Endothelial cell of hepatic sinusoid (primary cell): ENCODE measurements at regions not wholly inside any gene's neighbourhood (a gene's known extent, or its start where the extent isn't known, plus 50 kb on each side); places are given as distances from the start of the nearest gene placed in this dataset.
"Not testable (repeated sequence)": the region's sequence is repeated elsewhere in the genome, so short reads cannot be mapped to it uniquely, and the experiment has no call there.

Experiments used
- in situ Hi-C: cut with HindIII; loops from 2 replicates; pipeline ENCODE4 v1.10.0; 2017; ENCODE audit warnings: low sequenced_read_pairs

- in situ Hi-C loops = no loop called here
These were observed 341.3 kb upstream of the PRDM1 start for GRCh38 chr6:105744815-105745214.

GRCh38 chr6:105740946-105741645, 338.2 kb upstream of the PREP start:
- in situ Hi-C loops = no loop called here

GRCh38 chr6:105739764-105740163, 336.9 kb upstream of the PREP start:
- in situ Hi-C loops = no loop called here

- in situ Hi-C loops = no loop called here
These were observed 330.8 kb upstream of the PREP start for GRCh38 chr6:105733556-105734162.

- in situ Hi-C loops = no loop called here
These were observed 326.1 kb upstream of the PREP start for GRCh38 chr6:105728995-105729394.

GRCh38 chr6:105726902-105727655, 324.2 kb upstream of the PREP start:
- in situ Hi-C loops = no loop called here

DNA sequence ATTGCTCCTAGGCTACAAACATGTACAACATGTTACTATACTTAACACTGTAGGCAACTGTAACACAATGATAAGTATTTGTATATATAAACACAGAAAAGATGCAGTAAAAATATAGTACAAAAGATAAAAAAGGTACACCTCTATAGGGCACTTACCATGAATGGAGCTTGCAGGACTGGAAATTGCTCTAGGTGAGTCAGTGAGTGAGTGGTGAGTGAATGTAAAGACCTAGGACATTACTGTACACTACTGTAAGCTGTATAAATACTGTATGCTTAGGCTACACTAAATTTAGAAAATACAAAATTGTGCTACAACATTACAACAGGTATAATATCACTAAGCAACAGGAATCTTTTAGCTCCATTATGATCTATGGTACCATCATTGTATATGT, 312.0 kb upstream of the PREP start:
- in situ Hi-C loops = no loop called here

DNA sequence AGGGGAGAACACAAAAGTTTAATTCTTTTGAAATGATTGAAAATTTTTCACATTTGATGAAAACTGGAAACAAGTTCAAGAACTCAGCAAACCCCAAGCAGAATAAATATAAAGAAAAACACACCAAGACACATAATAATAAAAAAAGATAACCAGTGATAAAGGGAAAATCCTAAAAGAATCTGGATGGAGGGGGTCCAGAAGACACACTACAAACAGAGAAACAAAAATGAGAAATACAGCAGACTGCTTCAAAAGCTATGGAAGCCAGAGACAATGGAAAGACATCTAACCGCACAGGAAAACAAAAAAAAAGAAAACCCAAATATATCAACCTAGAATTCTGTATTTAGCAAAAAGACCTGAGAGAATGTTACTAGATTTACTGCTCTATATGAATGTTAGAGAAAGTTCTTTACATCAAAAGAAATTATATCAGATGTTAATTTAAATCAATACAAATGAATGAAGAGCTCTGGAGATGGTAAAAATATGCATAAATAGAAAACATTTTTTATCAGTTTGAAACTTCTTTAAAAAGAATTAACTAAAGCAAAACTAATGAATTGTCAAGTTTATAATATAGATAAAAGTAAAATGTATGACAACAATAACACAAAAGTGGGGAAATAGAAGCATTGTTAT, 310.7 kb upstream of the PREP start:
- in situ Hi-C loops = no loop called here

DNA sequence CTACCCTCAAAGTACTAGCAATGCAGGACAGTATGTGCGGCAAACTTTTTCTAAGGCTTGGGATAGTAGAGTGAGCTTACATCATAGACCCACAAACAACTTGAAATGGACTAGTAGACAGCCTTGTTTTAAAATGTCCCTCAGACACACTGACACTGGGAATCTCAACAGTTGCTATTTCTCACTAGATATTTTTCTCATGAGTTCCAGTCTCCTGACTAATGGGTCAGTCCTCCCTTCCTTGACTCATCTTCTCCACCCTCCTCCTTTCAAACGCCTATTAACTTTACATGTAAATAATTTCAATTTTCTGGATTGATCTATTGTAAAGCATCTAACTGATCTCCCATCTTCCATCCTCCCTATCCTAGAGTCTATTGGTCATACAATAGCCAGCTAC, 308.3 kb upstream of the PREP start:
- in situ Hi-C loops = no loop called here

- in situ Hi-C loops = no loop called here
These were observed 302.7 kb upstream of the PREP start for GRCh38 chr6:105705608-105706007.

- in situ Hi-C loops = no loop called here
These were observed 292.6 kb upstream of the PREP start for GRCh38 chr6:105695461-105695860.

GRCh38 chr6:105692613-105693215, 289.8 kb upstream of the PREP start:
- in situ Hi-C loops = no loop called here

DNA sequence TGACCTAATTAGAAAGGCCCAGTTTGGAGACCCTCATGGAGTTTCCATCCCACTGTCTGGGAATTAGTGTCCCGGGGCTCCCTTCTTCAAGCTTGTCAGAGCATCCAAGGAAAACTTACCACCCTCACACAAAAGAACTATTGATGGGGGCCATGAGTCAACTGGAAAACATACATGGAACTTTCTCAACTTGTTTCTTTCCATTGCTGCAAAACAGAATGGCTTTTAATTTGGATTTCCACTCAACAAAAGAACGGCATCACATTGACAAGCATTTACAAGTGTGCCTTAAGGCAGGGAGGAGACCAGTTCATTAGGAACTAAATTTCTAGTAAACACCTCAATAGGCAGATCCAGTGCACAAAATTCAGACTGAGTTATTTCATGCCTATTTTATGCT, 289.1 kb upstream of the PREP start:
- in situ Hi-C loops = no loop called here

DNA sequence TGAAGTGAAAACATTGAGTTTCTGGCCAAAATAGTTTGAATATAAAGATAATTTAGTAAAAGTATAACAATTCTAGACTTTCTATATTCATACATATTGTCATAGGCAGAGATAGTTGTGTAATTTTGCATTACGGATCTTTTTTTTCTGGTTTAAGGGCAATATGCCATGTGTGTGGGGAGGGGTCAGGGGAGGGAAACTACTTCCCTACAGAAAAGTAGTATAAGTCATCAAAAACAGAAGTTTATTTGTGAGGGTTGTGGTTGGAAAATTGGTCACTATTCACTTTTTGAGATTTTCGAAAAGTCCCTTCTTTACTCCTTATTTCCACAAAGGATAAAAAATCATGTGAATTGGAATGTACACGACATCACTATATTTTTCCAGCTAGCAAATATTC, 288.2 kb upstream of the PREP start:
- in situ Hi-C loops = no loop called here

GRCh38 chr6:105688573-105688972, 285.7 kb upstream of the PREP start:
- in situ Hi-C loops = no loop called here

- in situ Hi-C loops = not testable (repeated sequence)
These were observed 283.9 kb upstream of the PREP start for GRCh38 chr6:105686793-105687192.

DNA sequence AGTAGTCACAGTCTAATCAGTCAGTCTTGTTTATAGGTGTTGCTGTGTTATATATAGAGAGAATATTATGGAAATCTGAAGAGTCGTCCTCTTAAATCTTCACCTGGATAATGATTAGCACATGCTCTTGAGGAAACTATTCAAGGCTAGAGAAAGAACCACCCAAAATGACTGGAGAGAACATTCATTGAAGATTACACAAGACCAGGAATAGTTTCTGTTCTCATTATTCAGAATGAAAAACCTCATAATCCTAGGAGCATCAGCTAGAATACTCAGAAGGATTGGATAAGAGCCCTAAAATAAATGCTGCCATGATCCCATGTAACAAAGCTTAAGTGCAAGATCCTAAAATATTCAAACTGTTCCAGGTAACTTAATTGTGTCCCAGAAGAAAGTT, 278.2 kb upstream of the PREP start:
- in situ Hi-C loops = no loop called here

- in situ Hi-C loops = no loop called here
These were observed 277.2 kb upstream of the PREP start for GRCh38 chr6:105680131-105680530.

GRCh38 chr6:105678516-105678915, 275.6 kb upstream of the PREP start:
- in situ Hi-C loops = no loop called here

- in situ Hi-C loops = no loop called here
These were observed 275.0 kb upstream of the PREP start for GRCh38 chr6:105677671-105678475.
